Astrocyte (in vitro differentiated cells and primary cell): ENCODE measurements at regions not wholly inside any gene's neighbourhood (a gene's known extent, or its start where the extent isn't known, plus 50 kb on each side); places are given as distances from the start of the nearest gene placed in this dataset.

Experiments used
- DNase-seq: peaks from one replicate; pipeline ENCODE4 v3.0.0-alpha.2; 2010; ENCODE audit warnings: low read depth
- FAIRE-seq: peaks from 2 replicates; lab custom pipeline; 2011; peaks lifted over from hg19 to GRCh38; lab: Jason Lieb, UNC
- H2AFZ ChIP-seq: 2 replicates; pipeline ENCODE4 v1.6.0; 2012; ENCODE audit warnings: low read depth, low read length, inconsistent platforms
- H3K27ac ChIP-seq: 2 replicates; pipeline ENCODE4 v1.5.1; 2011; ENCODE audit warnings: low read depth, low read length, inconsistent platforms
- H3K27me3 ChIP-seq: 2 replicates; pipeline ENCODE4 v1.6.0; 2011; ENCODE audit warnings: low read length, inconsistent platforms; ENCODE audit not compliant: insufficient read depth
- H3K36me3 ChIP-seq: 2 replicates; pipeline ENCODE4 v1.5.1; 2011; ENCODE audit warnings: low read length, inconsistent platforms; ENCODE audit not compliant: insufficient read depth
- H3K4me1 ChIP-seq: 2 replicates; pipeline ENCODE4 v1.5.1; 2011; ENCODE audit warnings: low read length, inconsistent platforms; ENCODE audit not compliant: insufficient read depth
- H3K4me2 ChIP-seq: 2 replicates; pipeline ENCODE4 v1.6.0; 2012; ENCODE audit warnings: low read length, inconsistent platforms
- H3K4me3 ChIP-seq: 2 replicates; pipeline ENCODE4 v1.5.1; 2011; ENCODE audit warnings: low read depth, mild to moderate bottlenecking, low read length, inconsistent platforms; ENCODE audit not compliant: insufficient read depth
- H3K79me2 ChIP-seq: 2 replicates; pipeline ENCODE4 v1.6.0; 2012; ENCODE audit warnings: mild to moderate bottlenecking, low read length, inconsistent platforms; ENCODE audit not compliant: insufficient read depth
- H3K9ac ChIP-seq: 2 replicates; pipeline ENCODE4 v1.6.0; 2012; ENCODE audit warnings: mild to moderate bottlenecking, low read length, inconsistent platforms
- H3K9me3 ChIP-seq: 2 replicates; pipeline ENCODE4 v1.5.1; 2012; ENCODE audit warnings: low read depth, mild to moderate bottlenecking, low read length, inconsistent platforms; ENCODE audit not compliant: insufficient read depth
- H4K20me1 ChIP-seq: 2 replicates; pipeline ENCODE4 v1.6.0; 2012; ENCODE audit warnings: low read length, inconsistent platforms; ENCODE audit not compliant: insufficient read depth
- H3K27ac Mint-ChIP-seq: one replicate; pipeline ENCODE4 v1.8.0; 2021; ENCODE audit warnings: mild to moderate bottlenecking, mixed read lengths; ENCODE audit not compliant: unreplicated experiment
- H3K27me3 Mint-ChIP-seq: one replicate; pipeline ENCODE4 v1.8.0; 2021; ENCODE audit warnings: low read depth, mixed read lengths; ENCODE audit not compliant: unreplicated experiment
- H3K36me3 Mint-ChIP-seq: one replicate; pipeline ENCODE4 v1.8.0; 2021; ENCODE audit warnings: low read depth, mixed read lengths; ENCODE audit not compliant: unreplicated experiment
- H3K4me1 Mint-ChIP-seq: one replicate; pipeline ENCODE4 v1.8.0; 2021; ENCODE audit warnings: low read depth, mixed read lengths; ENCODE audit not compliant: unreplicated experiment
- H3K4me3 Mint-ChIP-seq: one replicate; pipeline ENCODE4 v1.8.0; 2021; ENCODE audit warnings: mild to moderate bottlenecking, moderate library complexity, mixed read lengths; ENCODE audit not compliant: unreplicated experiment
- H3K9me3 Mint-ChIP-seq: one replicate; pipeline ENCODE4 v1.8.0; 2021; ENCODE audit warnings: mild to moderate bottlenecking, mixed read lengths; ENCODE audit not compliant: unreplicated experiment
- EZH2 ChIP-seq: IDR thresholded peaks from 2 replicates; pipeline ENCODE4 v1.6.1; 2012; ENCODE audit warnings: mild to moderate bottlenecking, low read length, inconsistent platforms; ENCODE audit not compliant: insufficient read depth
- TF ChIP-seq, protein P1 (sequence below): IDR thresholded peaks from 2 replicates; pipeline ENCODE4 v1.5.1; 2011; ENCODE audit warnings: low read depth, mild to moderate bottlenecking, inconsistent platforms, low read length, moderate library complexity; ENCODE audit not compliant: insufficient read depth

DNA sequence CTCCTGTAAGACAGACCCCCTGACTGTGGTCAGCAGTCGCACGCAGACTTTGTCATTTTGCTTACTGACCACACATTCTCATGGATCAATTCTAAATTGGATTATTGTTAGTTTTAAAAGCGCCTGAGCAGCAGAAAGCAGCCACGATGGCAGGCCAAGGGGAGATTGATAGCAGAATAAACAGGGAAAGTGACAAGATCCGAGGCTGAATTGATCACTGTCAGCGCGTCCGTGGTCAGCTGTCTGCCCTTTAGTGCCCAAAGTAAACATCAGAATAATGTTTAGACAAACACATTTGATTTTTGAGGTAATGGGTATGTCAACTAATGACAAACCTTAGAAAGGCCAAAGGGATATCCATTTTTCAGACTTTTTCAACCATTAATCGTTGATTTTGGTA is 426.8 kb downstream of the SETD4 start:
- H3K4me1 ChIP-seq = peaks cover 11% of the 10 kb centered on the region
- peaks cover 13% of the 10 kb centered on the region for H3K4me1 Mint-ChIP-seq
- no peak overlapping the region for H3K27ac Mint-ChIP-seq
- DNase-seq (no peak), FAIRE-seq (no peak)
- H4K20me1 ChIP-seq = no peaks in the 10 kb centered on the region
- TF ChIP-seq EZH2 = no peak
- TF ChIP-seq, protein P1, sequence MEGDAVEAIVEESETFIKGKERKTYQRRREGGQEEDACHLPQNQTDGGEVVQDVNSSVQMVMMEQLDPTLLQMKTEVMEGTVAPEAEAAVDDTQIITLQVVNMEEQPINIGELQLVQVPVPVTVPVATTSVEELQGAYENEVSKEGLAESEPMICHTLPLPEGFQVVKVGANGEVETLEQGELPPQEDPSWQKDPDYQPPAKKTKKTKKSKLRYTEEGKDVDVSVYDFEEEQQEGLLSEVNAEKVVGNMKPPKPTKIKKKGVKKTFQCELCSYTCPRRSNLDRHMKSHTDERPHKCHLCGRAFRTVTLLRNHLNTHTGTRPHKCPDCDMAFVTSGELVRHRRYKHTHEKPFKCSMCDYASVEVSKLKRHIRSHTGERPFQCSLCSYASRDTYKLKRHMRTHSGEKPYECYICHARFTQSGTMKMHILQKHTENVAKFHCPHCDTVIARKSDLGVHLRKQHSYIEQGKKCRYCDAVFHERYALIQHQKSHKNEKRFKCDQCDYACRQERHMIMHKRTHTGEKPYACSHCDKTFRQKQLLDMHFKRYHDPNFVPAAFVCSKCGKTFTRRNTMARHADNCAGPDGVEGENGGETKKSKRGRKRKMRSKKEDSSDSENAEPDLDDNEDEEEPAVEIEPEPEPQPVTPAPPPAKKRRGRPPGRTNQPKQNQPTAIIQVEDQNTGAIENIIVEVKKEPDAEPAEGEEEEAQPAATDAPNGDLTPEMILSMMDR = no peak
- no peak overlapping the region for H3K27ac ChIP-seq
- H3K9ac ChIP-seq = no peak overlapping the region
- H3K27me3 ChIP-seq = no peaks in the 10 kb centered on the region
- H3K36me3 Mint-ChIP-seq = no peaks in the 10 kb centered on the region
- no peak overlapping the region for H3K4me2 ChIP-seq
- H3K4me3 Mint-ChIP-seq = no peak overlapping the region
- H2AFZ ChIP-seq = no peak overlapping the region
- H3K36me3 ChIP-seq = no peaks in the 10 kb centered on the region
- H3K27me3 Mint-ChIP-seq = no peaks in the 10 kb centered on the region
- no peaks in the 10 kb centered on the region for H3K9me3 ChIP-seq
- no peaks in the 10 kb centered on the region for H3K9me3 Mint-ChIP-seq
- H3K4me3 ChIP-seq = no peak overlapping the region
- no peaks in the 10 kb centered on the region for H3K79me2 ChIP-seq

DNA sequence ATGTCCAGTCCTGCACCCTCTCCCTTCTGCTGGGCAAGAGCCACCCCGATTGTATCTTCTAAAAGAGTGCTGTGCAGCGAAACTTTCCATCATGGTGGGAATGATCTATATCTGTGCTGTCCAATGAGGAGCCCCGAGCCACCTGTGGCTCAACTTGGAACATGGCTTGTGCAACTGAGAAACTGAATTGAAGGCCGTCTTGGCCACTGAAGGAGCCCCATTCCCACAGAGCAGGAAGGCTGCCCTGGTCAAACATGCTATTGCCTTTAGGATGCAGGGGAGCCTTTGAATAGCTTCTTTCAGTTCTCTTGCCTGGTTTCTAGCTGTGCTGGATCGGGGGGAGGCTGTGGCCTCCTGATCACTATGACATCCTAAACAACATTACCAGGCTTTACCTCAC is 427.6 kb downstream of the SETD4 start:
- Histone ChIP-seq H3K36me3 (no peaks in the 10 kb centered on the region), H3K27me3 (no peaks in the 10 kb centered on the region), H3K4me2 (no peak overlapping the region), H3K4me3 (no peak overlapping the region), H2AFZ (no peak overlapping the region), H3K9me3 (no peaks in the 10 kb centered on the region), H3K4me1 (peaks cover 11% of the 10 kb centered on the region), H3K9ac (no peak overlapping the region), H3K27ac (no peak overlapping the region), H3K79me2 (no peaks in the 10 kb centered on the region), H4K20me1 (no peaks in the 10 kb centered on the region)
- TF ChIP-seq EZH2 = no peak
- TF ChIP-seq, protein P1 = no peak
- Mint-ChIP-seq H3K4me1 (peaks cover 17% of the 10 kb centered on the region), H3K27me3 (no peaks in the 10 kb centered on the region), H3K4me3 (no peak overlapping the region), H3K9me3 (no peaks in the 10 kb centered on the region), H3K36me3 (no peaks in the 10 kb centered on the region), H3K27ac (no peak overlapping the region)
- DNase-seq = no peak
- no peak for FAIRE-seq

DNA sequence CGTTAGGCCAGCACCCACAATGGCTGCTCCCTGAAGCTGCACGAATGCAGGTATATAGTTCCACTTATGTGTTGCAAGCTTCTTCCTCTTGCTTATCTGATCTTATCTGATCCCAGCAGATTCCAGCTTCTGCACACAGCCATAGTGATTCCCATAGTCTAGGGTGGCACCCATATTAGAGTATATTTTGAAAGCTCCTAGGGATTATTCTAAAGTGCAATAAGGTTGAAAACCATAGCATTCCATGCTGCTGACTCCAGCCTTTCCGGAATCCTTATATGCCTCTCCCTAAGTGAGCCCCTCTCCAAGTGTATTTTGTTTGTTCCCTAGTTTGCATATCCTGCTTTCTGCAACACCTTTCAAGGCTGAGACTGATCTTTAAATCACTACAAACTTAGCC is 432.0 kb downstream of the SETD4 start:
- DNase-seq (no peak), FAIRE-seq (no peak)
- Histone ChIP-seq H3K9me3 (no peaks in the 10 kb centered on the region), H2AFZ (no peak overlapping the region), H3K27me3 (no peaks in the 10 kb centered on the region), H3K4me2 (no peak overlapping the region), H3K79me2 (no peaks in the 10 kb centered on the region), H3K4me3 (no peak overlapping the region), H3K9ac (no peak overlapping the region), H4K20me1 (no peaks in the 10 kb centered on the region), H3K4me1 (no peaks in the 10 kb centered on the region), H3K27ac (no peak overlapping the region), H3K36me3 (no peaks in the 10 kb centered on the region)
- H3K4me1 Mint-ChIP-seq = peaks cover 5% of the 10 kb centered on the region
- TF ChIP-seq, protein P1 = no peak
- no peak for TF ChIP-seq EZH2
- H3K4me3 Mint-ChIP-seq = no peak overlapping the region
- H3K27me3 Mint-ChIP-seq = no peaks in the 10 kb centered on the region
- no peaks in the 10 kb centered on the region for H3K36me3 Mint-ChIP-seq
- no peak overlapping the region for H3K27ac Mint-ChIP-seq
- no peaks in the 10 kb centered on the region for H3K9me3 Mint-ChIP-seq
